Calu3 (cell line): ENCODE measurements at regions not wholly inside any gene's neighbourhood (a gene's known extent, or its start where the extent isn't known, plus 50 kb on each side); places are given as distances from the start of the nearest gene placed in this dataset.

Source experiments
- BruUV-seq: library from RNA; stranded (reverse); fragments of 400-500 nt; replicated peaks from 2 replicates; lab custom pipeline; 2021; lab: Mats Ljungman, UMichigan
- CTCF ChIA-PET: fragments of 300-600 bp; sonication (Branson Sonifier 250); formaldehyde crosslinking; loops from one replicate; lab custom pipeline; 2022; ENCODE audit warnings: antibody characterized with exemption; lab: Charles Lee
- DNase-seq: peaks from one replicate; pipeline ENCODE4 v3.0.0; 2022
- H3K27ac Mint-ChIP-seq: one replicate; pipeline ENCODE4 v1.8.0; 2022; ENCODE audit warnings: mixed read lengths; ENCODE audit not compliant: unreplicated experiment
- H3K27me3 Mint-ChIP-seq: one replicate; pipeline ENCODE4 v1.8.0; 2022; ENCODE audit warnings: mixed read lengths; ENCODE audit not compliant: unreplicated experiment
- H3K36me3 Mint-ChIP-seq: one replicate; pipeline ENCODE4 v1.8.0; 2022; ENCODE audit warnings: mild to moderate bottlenecking, moderate library complexity, mixed read lengths; ENCODE audit not compliant: insufficient read depth, unreplicated experiment
- H3K4me1 Mint-ChIP-seq: one replicate; pipeline ENCODE4 v1.8.0; 2022; ENCODE audit warnings: mild to moderate bottlenecking, low read depth, mixed read lengths; ENCODE audit not compliant: unreplicated experiment
- H3K4me3 Mint-ChIP-seq: one replicate; pipeline ENCODE4 v1.8.0; 2022; ENCODE audit warnings: mild to moderate bottlenecking, low read depth, moderate library complexity, mixed read lengths; ENCODE audit not compliant: unreplicated experiment
- H3K9me3 Mint-ChIP-seq: one replicate; pipeline ENCODE4 v1.8.0; 2022; ENCODE audit warnings: low read depth, mixed read lengths; ENCODE audit not compliant: unreplicated experiment
- intact Hi-C: fragments of 100-400 bp; cut with micrococcal nuclease; formaldehyde crosslinking; loops from one replicate; pipeline ENCODE4 v1.10.0; 2022; ENCODE audit not compliant: unreplicated experiment
- TF ChIP-seq, protein P1 (sequence below): fragments of 200-600 bp; IDR thresholded peaks from one replicate; pipeline ENCODE4 v1.8.0; 2022; ENCODE audit warnings: antibody characterized with exemption; ENCODE audit not compliant: unreplicated experiment

- Mint-ChIP-seq H3K4me3 (no peak overlapping the region), H3K27ac (no peak overlapping the region), H3K4me1 (no peaks in the 10 kb centered on the region), H3K27me3 (no peaks in the 10 kb centered on the region), H3K36me3 (no peaks in the 10 kb centered on the region), H3K9me3 (peaks cover 3% of the 10 kb centered on the region)
- BruUV-seq = no TSS peak
- intact Hi-C loops = no loop called here
- DNase-seq = no peak
- CTCF ChIA-PET = no interaction called here
- TF ChIP-seq, protein P1, sequence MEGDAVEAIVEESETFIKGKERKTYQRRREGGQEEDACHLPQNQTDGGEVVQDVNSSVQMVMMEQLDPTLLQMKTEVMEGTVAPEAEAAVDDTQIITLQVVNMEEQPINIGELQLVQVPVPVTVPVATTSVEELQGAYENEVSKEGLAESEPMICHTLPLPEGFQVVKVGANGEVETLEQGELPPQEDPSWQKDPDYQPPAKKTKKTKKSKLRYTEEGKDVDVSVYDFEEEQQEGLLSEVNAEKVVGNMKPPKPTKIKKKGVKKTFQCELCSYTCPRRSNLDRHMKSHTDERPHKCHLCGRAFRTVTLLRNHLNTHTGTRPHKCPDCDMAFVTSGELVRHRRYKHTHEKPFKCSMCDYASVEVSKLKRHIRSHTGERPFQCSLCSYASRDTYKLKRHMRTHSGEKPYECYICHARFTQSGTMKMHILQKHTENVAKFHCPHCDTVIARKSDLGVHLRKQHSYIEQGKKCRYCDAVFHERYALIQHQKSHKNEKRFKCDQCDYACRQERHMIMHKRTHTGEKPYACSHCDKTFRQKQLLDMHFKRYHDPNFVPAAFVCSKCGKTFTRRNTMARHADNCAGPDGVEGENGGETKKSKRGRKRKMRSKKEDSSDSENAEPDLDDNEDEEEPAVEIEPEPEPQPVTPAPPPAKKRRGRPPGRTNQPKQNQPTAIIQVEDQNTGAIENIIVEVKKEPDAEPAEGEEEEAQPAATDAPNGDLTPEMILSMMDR = no peak
Measured at GRCh38 chr2:67516899-67517530, 119.9 kb downstream of the ETAA1 start.

DNA sequence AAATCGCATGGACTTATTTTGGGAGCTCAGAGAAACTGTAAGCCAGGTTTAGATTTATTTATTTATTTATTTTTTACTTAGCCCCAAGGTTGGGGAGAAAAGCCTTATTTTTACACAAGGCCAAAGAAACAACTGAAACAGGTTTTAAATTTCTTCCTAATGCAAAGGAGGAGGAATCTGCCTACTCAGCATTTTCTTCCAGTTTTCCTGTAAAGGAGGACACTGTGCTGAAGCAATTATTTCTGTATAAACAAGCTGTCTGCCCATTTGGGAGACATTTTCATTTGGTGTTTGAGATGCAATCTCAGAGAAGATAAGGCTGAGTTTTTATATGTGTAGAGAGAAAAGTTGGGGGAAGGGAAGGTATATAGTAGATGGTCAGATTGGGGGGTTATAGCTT lies 125.0 kb downstream of the ETAA1 start:
- Mint-ChIP-seq H3K27ac (no peak overlapping the region), H3K4me3 (no peak overlapping the region), H3K9me3 (peaks cover 3% of the 10 kb centered on the region), H3K36me3 (no peaks in the 10 kb centered on the region), H3K27me3 (no peaks in the 10 kb centered on the region), H3K4me1 (no peaks in the 10 kb centered on the region)
- TF ChIP-seq, protein P1 = no peak
- CTCF ChIA-PET = no interaction called here
- BruUV-seq = no TSS peak
- intact Hi-C loops = no loop called here
- DNase-seq = no peak

- no peak for DNase-seq
- CTCF ChIA-PET = no interaction called here
- Mint-ChIP-seq H3K4me1 (no peaks in the 10 kb centered on the region), H3K4me3 (no peak overlapping the region), H3K27ac (no peak overlapping the region), H3K9me3 (no peaks in the 10 kb centered on the region), H3K36me3 (no peaks in the 10 kb centered on the region), H3K27me3 (no peaks in the 10 kb centered on the region)
- TF ChIP-seq, protein P1 = no peak
- intact Hi-C loops = no loop called here
- no TSS peak for BruUV-seq
Measured at GRCh38 chr2:67524213-67524612, 127.1 kb downstream of the ETAA1 start.

- H3K27ac Mint-ChIP-seq = no peak overlapping the region
- H3K27me3 Mint-ChIP-seq = no peaks in the 10 kb centered on the region
- H3K4me3 Mint-ChIP-seq = no peak overlapping the region
- BruUV-seq = no TSS peak
- CTCF ChIA-PET = no interaction called here
- no peak for DNase-seq
- intact Hi-C loops = no loop called here
- H3K4me1 Mint-ChIP-seq = no peaks in the 10 kb centered on the region
- H3K9me3 Mint-ChIP-seq = no peaks in the 10 kb centered on the region
- TF ChIP-seq, protein P1 = no peak
- H3K36me3 Mint-ChIP-seq = no peaks in the 10 kb centered on the region
Measured at GRCh38 chr2:67524777-67525176, 127.6 kb downstream of the ETAA1 start.
